ENCODE measurements at regions not wholly inside any gene's neighbourhood (a gene's known extent, or its start where the extent isn't known, plus 50 kb on each side); places are given as distances from the start of the nearest gene placed in this dataset.

GRCh38 chr13:22102271-22102670 is 431.4 kb downstream of the FGF9 start:
- no peaks in the 10 kb centered on the region for H3F3A ChIP-seq (replicated peaks; ENCODE audit: low read depth)
- H3K36me3 ChIP-seq (ENCODE audit: insufficient read depth) = no peaks in the 10 kb centered on the region
- DNase-seq (ENCODE audit: low spot score) = no peak
- no peak overlapping the region for H3K4me3 Mint-ChIP-seq
- peaks cover 18% of the 10 kb centered on the region for H3K79me2 ChIP-seq (replicated peaks; ENCODE audit: insufficient read depth)
- H3K4me1 Mint-ChIP-seq = peaks cover 3% of the 10 kb centered on the region; the same call in 2 of the 3 replicates
- TF ChIP-seq ZNF462 (CRISPR knock-in tag; IDR thresholded peaks at IDR 0.05) (no peak), EZH2phosphoT487 (IDR thresholded peaks at IDR 0.05; ENCODE audit: unreplicated experiment) (no peak), REST (IDR thresholded peaks at IDR 0.05; ENCODE audit: unreplicated experiment) (no peak), ZNF331 (CRISPR knock-in tag; IDR thresholded peaks at IDR 0.05; ENCODE audit: low read depth) (no peak), POLR2AphosphoS5 (IDR thresholded peaks at IDR 0.05; ENCODE audit: low read depth) (no peak), CREB1 (CRISPR knock-in tag; IDR thresholded peaks at IDR 0.05; ENCODE audit: low read depth) (no peak), STAT1 (IDR thresholded peaks at IDR 0.05; ENCODE audit: unreplicated experiment) (no peak), CTCF (conservative IDR thresholded peaks at IDR 0.05; ENCODE audit: low read depth in 2 of 2) (no peak)
- no peaks in the 10 kb centered on the region for H3K4me1 ChIP-seq (ENCODE audit: insufficient read depth)
- no peak overlapping the region for H3K4me3 ChIP-seq
- H3K9me2 ChIP-seq (ENCODE audit: insufficient read depth) = peaks cover 9% of the 10 kb centered on the region; the same call in 1 of the 2 replicates
- no peaks in the 10 kb centered on the region for H3K36me3 Mint-ChIP-seq (ENCODE audit: low read depth)
- H4K20me1 ChIP-seq (replicated peaks; ENCODE audit: insufficient read depth) = no peaks in the 10 kb centered on the region; the same call in 1 of the 2 replicates
- H3K27me3 Mint-ChIP-seq (ENCODE audit: insufficient read depth, low read depth, poor library complexity) = peaks cover 3% of the 10 kb centered on the region
- H2AFZ ChIP-seq = no peak overlapping the region
- no peak overlapping the region for H3K27ac Mint-ChIP-seq
- H3K4me2 ChIP-seq = no peak overlapping the region
- ATAC-seq = no peak
- H3K27me3 ChIP-seq (ENCODE audit: insufficient read depth) = no peaks in the 10 kb centered on the region
- 0 out of 3 replicates have a peak, but pooled peaks cover 5% of the 10 kb centered on the region for H3K9me3 Mint-ChIP-seq
- no peak overlapping the region for H3K27ac ChIP-seq (ENCODE audit: low read depth)

All from GM23338 (cell line).